Heart right ventricle (tissue), 16 donors: ENCODE measurements at regions not wholly inside any gene's neighbourhood (a gene's known extent, or its start where the extent isn't known, plus 50 kb on each side); places are given as distances from the start of the nearest gene placed in this dataset.
A peak's percentile ranks its signal among the peaks of the same experiment; 100 is the strongest.
"Not testable (repeated sequence)": the region's sequence is repeated elsewhere in the genome, so short reads cannot be mapped to it uniquely, and the experiment has no call there.

Source experiments
- ATAC-seq, 8 donors: fragments of 200-7000 bp; cut with Tn5 transposase; one replicate each; pipeline ENCODE4 v1.9.1; 2020; ENCODE audit warnings: mild to moderate bottlenecking in 8 of 8, moderate library complexity in 8 of 8, moderate number of reproducible peaks in 1 of 8
- DNase-seq, 2 donors: peaks; one replicate each; pipeline ENCODE4 v3.0.0-alpha.2; 2020
- H3K27ac ChIP-seq, 10 donors: fragments of 200-600 bp; sonication (generic) in 2 of 10; one replicate each; pipeline versions ENCODE4 v1.5.0 to v1.8.0; 2020 to 2022; ENCODE audit warnings: mild to moderate bottlenecking in 3 of 10
- H3K27me3 ChIP-seq, 7 donors: fragments of 200-600 bp; one replicate each; pipeline ENCODE4 v1.8.0; 2021 to 2022; ENCODE audit warnings: mild to moderate bottlenecking in 2 of 7
- H3K36me3 ChIP-seq, 9 donors: fragments of 200-600 bp; sonication (generic) in 1 of 9; one replicate each; pipeline versions ENCODE4 v1.5.0 to v1.8.0; 2020 to 2022; ENCODE audit warnings: mild to moderate bottlenecking in 2 of 9
- H3K4me1 ChIP-seq, 9 donors: fragments of 200-600 bp; sonication (generic) in 1 of 9; one replicate each; pipeline versions ENCODE4 v1.5.0 to v1.8.0; 2020 to 2022; ENCODE audit warnings: mild to moderate bottlenecking in 4 of 9
- H3K4me3 ChIP-seq, 10 donors: fragments of 200-600 bp; sonication (generic) in 2 of 10; one replicate each; pipeline versions ENCODE4 v1.5.0 to v1.8.0; 2020 to 2022; ENCODE audit warnings: mild to moderate bottlenecking in 7 of 10, moderate library complexity in 2 of 10
- H3K9me3 ChIP-seq, 11 donors: fragments of 200-600 bp in 10 of 11; sonication (generic) in 2 of 11; one replicate each; pipeline versions ENCODE4 v1.5.0 to v1.8.0; 2013 to 2022; ENCODE audit warnings: mild to moderate bottlenecking in 2 of 11, control low read depth in 1 of 11, moderate library complexity in 1 of 11
- WGBS, 2 donors: extraction: QIAGEN DNeasy Blood & Tissue Kit; methylation state at CpG; one replicate each; pipeline ENCODE4 v1.1.7; 2013; ENCODE audit warnings: inconsistent platforms in 1 of 2; 5-methylcytosine and 5-hydroxymethylcytosine counted together
- intact Hi-C, 10 donors: fragments of 100-400 bp; cut with DNase I; formaldehyde crosslinking; loops; one replicate each; pipeline versions ENCODE4 v1.11.1 to v1.14.2; 2022
- microRNA-seq, 2 donors: library from miRNA; unstranded; fragments of <30 nt; microRNA quantifications; one replicate each; pipeline ENCODE4 v1.2.0, GENCODE V29; 2021
- donor health status: Arrhythmogenic right ventricular cardiomyopathy.
- donor health status: ischemic (EF 13 %, LVEDD 7.1; RV severe dilation, severe dysfunction).
- donor health status: healthy with polysubstance abuse.
- donor health status: DM: no; HTN: yes; CAD: no.
- donor health status: DM: no; HTN: no; CAD: no.
- donor health status: ischemic (EF 25% LVEDD 6.9; RV normal size, moderate dysfunction).
- donor health status: ischemic (EF 25% LVEDD 5.7; RV mildly dilated, moderate dysfunction).
- donor health status: healthy.
- donor health status: DM: yes; HTN: yes; CAD: no.
- donor health status: Ischemic cardiomyopathy.
- donor health status: ischemic (EF 35%, LVEDD 5.7; RV mildly dilated, moderate dysfunction).
- donor health status: nonischemic (EF 11% LVEDD 7.7; RV severe dilation, severe dysfunction).
- donor health status: DM: yes; HTN: yes; CAD: no.
- donor health status: PGD.
- donor health status: ischemic (EF 29% LVEDD 5.4; RV normal size, mild dysfunction).
- donor health status: nonischemic (EF 23%, LVEDD 6.1; RV moderate dilation, normal function).

DNA sequence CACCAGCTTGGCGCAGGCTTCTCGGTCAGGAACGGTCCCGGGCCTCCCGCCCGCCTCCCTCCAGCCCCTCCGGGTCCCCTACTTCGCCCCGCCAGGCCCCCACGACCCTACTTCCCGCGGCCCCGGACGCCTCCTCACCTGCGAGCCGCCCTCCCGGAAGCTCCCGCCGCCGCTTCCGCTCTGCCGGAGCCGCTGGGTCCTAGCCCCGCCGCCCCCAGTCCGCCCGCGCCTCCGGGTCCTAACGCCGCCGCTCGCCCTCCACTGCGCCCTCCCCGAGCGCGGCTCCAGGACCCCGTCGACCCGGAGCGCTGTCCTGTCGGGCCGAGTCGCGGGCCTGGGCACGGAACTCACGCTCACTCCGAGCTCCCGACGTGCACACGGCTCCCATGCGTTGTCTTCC, 422.3 kb downstream of the OR4F29 start:
- intact Hi-C loops, result not testable (repeated sequence)

DNA sequence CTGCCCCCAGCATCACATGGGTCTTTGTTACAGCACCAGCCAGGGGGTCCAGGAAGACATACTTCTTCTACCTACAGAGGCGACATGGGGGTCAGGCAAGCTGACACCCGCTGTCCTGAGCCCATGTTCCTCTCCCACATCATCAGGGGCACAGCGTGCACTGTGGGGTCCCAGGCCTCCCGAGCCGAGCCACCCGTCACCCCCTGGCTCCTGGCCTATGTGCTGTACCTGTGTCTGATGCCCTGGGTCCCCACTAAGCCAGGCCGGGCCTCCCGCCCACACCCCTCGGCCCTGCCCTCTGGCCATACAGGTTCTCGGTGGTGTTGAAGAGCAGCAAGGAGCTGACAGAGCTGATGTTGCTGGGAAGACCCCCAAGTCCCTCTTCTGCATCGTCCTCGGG, 434.2 kb downstream of the OR4F29 start:
- intact Hi-C loops, H3K27me3 ChIP-seq, H3K27ac ChIP-seq, H3K36me3 ChIP-seq, H3K4me3 ChIP-seq, H3K4me1 ChIP-seq, ATAC-seq, H3K9me3 ChIP-seq: not testable (repeated sequence)
- DNase-seq, result peak; percentile 2 to 8
- 95 to 100% methylated on average over 6 of the region's 12 CpGs for WGBS, 2 donors

More for the DNA sequence above, 422.3 kb downstream of the OR4F29 start:
- not testable (repeated sequence) for H3K4me1 ChIP-seq, DNase-seq, H3K36me3 ChIP-seq, H3K9me3 ChIP-seq, ATAC-seq, H3K27ac ChIP-seq, H3K27me3 ChIP-seq, H3K4me3 ChIP-seq
- no CpG with 5 or more reads among the region's 52 CpGs for WGBS, 2 donors

DNA sequence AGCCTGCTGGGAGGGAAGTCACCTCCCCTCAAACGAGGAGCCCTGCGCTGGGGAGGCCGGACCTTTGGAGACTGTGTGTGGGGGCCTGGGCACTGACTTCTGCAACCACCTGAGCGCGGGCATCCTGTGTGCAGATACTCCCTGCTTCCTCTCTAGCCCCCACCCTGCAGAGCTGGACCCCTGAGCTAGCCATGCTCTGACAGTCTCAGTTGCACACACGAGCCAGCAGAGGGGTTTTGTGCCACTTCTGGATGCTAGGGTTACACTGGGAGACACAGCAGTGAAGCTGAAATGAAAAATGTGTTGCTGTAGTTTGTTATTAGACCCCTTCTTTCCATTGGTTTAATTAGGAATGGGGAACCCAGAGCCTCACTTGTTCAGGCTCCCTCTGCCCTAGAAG, 435.5 kb downstream of the OR4F29 start:
- ATAC-seq, H3K9me3 ChIP-seq, H3K27me3 ChIP-seq, H3K27ac ChIP-seq, H3K4me1 ChIP-seq, H3K36me3 ChIP-seq, H3K4me3 ChIP-seq, intact Hi-C loops: not testable (repeated sequence)
- DNase-seq, result peak in 1 of 2 donors; percentile 2
- 87% methylated on average over 6 of the region's 6 CpGs for WGBS, 2 donors

DNA sequence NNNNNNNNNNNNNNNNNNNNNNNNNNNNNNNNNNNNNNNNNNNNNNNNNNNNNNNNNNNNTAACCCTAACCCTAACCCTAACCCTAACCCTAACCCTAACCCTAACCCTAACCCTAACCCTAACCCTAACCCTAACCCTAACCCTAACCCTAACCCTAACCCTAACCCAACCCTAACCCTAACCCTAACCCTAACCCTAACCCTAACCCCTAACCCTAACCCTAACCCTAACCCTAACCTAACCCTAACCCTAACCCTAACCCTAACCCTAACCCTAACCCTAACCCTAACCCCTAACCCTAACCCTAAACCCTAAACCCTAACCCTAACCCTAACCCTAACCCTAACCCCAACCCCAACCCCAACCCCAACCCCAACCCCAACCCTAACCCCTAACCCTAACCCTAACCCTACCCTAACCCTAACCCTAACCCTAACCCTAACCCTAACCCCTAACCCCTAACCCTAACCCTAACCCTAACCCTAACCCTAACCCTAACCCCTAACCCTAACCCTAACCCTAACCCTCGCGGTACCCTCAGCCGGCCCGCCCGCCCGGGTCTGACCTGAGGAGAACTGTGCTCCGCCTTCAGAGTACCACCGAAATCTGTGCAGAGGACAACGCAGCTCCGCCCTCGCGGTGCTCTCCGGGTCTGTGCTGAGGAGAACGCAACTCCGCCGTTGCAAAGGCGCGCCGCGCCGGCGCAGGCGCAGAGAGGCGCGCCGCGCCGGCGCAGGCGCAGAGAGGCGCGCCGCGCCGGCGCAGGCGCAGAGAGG, 441.3 kb downstream of the OR4F29 start:
- 63 to 67% methylated on average over 12 to 21 of the region's 37 CpGs for WGBS, 2 donors
- H3K36me3 ChIP-seq, H3K4me3 ChIP-seq, H3K9me3 ChIP-seq, H3K4me1 ChIP-seq, H3K27ac ChIP-seq, intact Hi-C loops, H3K27me3 ChIP-seq: not testable (repeated sequence)
- ATAC-seq (peak in 7 of 8 donors; percentile 33 to 92 (median 49)), DNase-seq (peak; percentile 6 to 16)

Small RNA genes lying in the stretch of these regions (microRNA-seq; reads per million reads assigned to microRNA genes)
- 0 reads per million in 2 donors for gene MIR6859-1
- 0 reads per million in 2 donors for gene MIR6859-2
